ENCODE measurements at regions not wholly inside any gene's neighbourhood (a gene's known extent, or its start where the extent isn't known, plus 50 kb on each side); places are given as distances from the start of the nearest gene placed in this dataset.
"Not testable (repeated sequence)": the region's sequence is repeated elsewhere in the genome, so short reads cannot be mapped to it uniquely, and the experiment has no call there.

- not testable (repeated sequence) for H3K9ac ChIP-seq (ENCODE audit: low read length); H3K4me2 ChIP-seq (ENCODE audit: low read length); H2BK15ac ChIP-seq (replicated peaks; ENCODE audit: low read depth); H3K23ac ChIP-seq (ENCODE audit: low read length); H4K8ac ChIP-seq (ENCODE audit: low read depth, low read length); H4K5ac ChIP-seq (ENCODE audit: low read length); H2AK5ac ChIP-seq (ENCODE audit: low read length); H2BK5ac ChIP-seq (ENCODE audit: low read length); H3K18ac ChIP-seq (ENCODE audit: low read length); DNase-seq; H3K4me1 ChIP-seq (ENCODE audit: control insufficient read depth, low read depth, low read length); H3K27me3 ChIP-seq (ENCODE audit: insufficient read depth, low read length, poor library complexity); H3K27ac ChIP-seq (ENCODE audit: low read depth, low read length); H3K79me2 ChIP-seq (ENCODE audit: control insufficient read depth, insufficient read depth, low read length); H3K36me3 ChIP-seq (ENCODE audit: control insufficient read depth, insufficient read depth, low read length); H3K79me1 ChIP-seq (ENCODE audit: low read length); H3K56ac ChIP-seq (ENCODE audit: low read length); H3K4me3 ChIP-seq (ENCODE audit: low read length); H3K4ac ChIP-seq (ENCODE audit: low read depth, low read length); H2BK120ac ChIP-seq (ENCODE audit: low read depth, low read length)
- no CpG with 5 or more reads among the region's 9 CpGs for WGBS (ENCODE audit: extremely low coverage, insufficient coverage, low lambda C conversion rate)
These were observed 617.3 kb upstream of the EDIL3 start for GRCh38 chr5:85002026-85002425.

- DNase-seq, result no peak
- Histone ChIP-seq H3K56ac (ENCODE audit: low read length) (no peak overlapping the region), H3K4me1 (ENCODE audit: control insufficient read depth, low read depth, low read length) (no peaks in the 10 kb centered on the region), H3K4me2 (ENCODE audit: low read length) (no peak overlapping the region), H3K79me2 (ENCODE audit: control insufficient read depth, insufficient read depth, low read length) (no peaks in the 10 kb centered on the region), H4K5ac (ENCODE audit: low read length) (no peak overlapping the region), H3K4ac (ENCODE audit: low read depth, low read length) (no peak overlapping the region), H3K27me3 (ENCODE audit: insufficient read depth, low read length, poor library complexity) (no peaks in the 10 kb centered on the region), H2BK15ac (replicated peaks; ENCODE audit: low read depth) (no peak overlapping the region), H2BK120ac (ENCODE audit: low read depth, low read length) (no peak overlapping the region), H3K27ac (ENCODE audit: low read depth, low read length) (no peak overlapping the region), H3K23ac (ENCODE audit: low read length) (no peak overlapping the region), H3K9ac (ENCODE audit: low read length) (no peak overlapping the region), H3K18ac (ENCODE audit: low read length) (no peak overlapping the region), H3K4me3 (ENCODE audit: low read length) (no peak overlapping the region), H4K8ac (ENCODE audit: low read depth, low read length) (no peak overlapping the region), H2AK5ac (ENCODE audit: low read length) (no peak overlapping the region), H3K36me3 (ENCODE audit: control insufficient read depth, insufficient read depth, low read length) (no peaks in the 10 kb centered on the region), H3K79me1 (ENCODE audit: low read length) (no peaks in the 10 kb centered on the region), H2BK5ac (ENCODE audit: low read length) (no peak overlapping the region)
- no CpG with 5 or more reads among the region's 4 CpGs for WGBS (ENCODE audit: extremely low coverage, insufficient coverage, low lambda C conversion rate)
These were observed 625.4 kb upstream of the EDIL3 start for GRCh38 chr5:85010014-85010562.

GRCh38 chr5:85017261-85017660, 632.6 kb upstream of the EDIL3 start:
- no peaks in the 10 kb centered on the region for H3K79me2 ChIP-seq (ENCODE audit: control insufficient read depth, insufficient read depth, low read length)
- H3K27ac ChIP-seq (ENCODE audit: low read depth, low read length), result no peak overlapping the region
- H4K5ac ChIP-seq (ENCODE audit: low read length), result no peak overlapping the region
- H2AK5ac ChIP-seq (ENCODE audit: low read length), result no peak overlapping the region
- no peak overlapping the region for H3K18ac ChIP-seq (ENCODE audit: low read length)
- no CpG with 5 or more reads among the region's 2 CpGs for WGBS (ENCODE audit: extremely low coverage, insufficient coverage, low lambda C conversion rate)
- H3K4me3 ChIP-seq (ENCODE audit: low read length), result no peak overlapping the region
- H3K27me3 ChIP-seq (ENCODE audit: insufficient read depth, low read length, poor library complexity), result no peaks in the 10 kb centered on the region
- H3K23ac ChIP-seq (ENCODE audit: low read length), result no peak overlapping the region
- no peak overlapping the region for H4K8ac ChIP-seq (ENCODE audit: low read depth, low read length)
- H3K36me3 ChIP-seq (ENCODE audit: control insufficient read depth, insufficient read depth, low read length), result no peaks in the 10 kb centered on the region
- H3K4me1 ChIP-seq (ENCODE audit: control insufficient read depth, low read depth, low read length), result no peaks in the 10 kb centered on the region
- no peak overlapping the region for H2BK120ac ChIP-seq (ENCODE audit: low read depth, low read length)
- no peak overlapping the region for H3K4ac ChIP-seq (ENCODE audit: low read depth, low read length)
- no peaks in the 10 kb centered on the region for H3K79me1 ChIP-seq (ENCODE audit: low read length)
- no peak overlapping the region for H3K9ac ChIP-seq (ENCODE audit: low read length)
- DNase-seq, result no peak
- no peak overlapping the region for H2BK5ac ChIP-seq (ENCODE audit: low read length)
- no peak overlapping the region for H3K4me2 ChIP-seq (ENCODE audit: low read length)
- H2BK15ac ChIP-seq (replicated peaks; ENCODE audit: low read depth), result no peak overlapping the region
- H3K56ac ChIP-seq (ENCODE audit: low read length), result no peak overlapping the region

DNA sequence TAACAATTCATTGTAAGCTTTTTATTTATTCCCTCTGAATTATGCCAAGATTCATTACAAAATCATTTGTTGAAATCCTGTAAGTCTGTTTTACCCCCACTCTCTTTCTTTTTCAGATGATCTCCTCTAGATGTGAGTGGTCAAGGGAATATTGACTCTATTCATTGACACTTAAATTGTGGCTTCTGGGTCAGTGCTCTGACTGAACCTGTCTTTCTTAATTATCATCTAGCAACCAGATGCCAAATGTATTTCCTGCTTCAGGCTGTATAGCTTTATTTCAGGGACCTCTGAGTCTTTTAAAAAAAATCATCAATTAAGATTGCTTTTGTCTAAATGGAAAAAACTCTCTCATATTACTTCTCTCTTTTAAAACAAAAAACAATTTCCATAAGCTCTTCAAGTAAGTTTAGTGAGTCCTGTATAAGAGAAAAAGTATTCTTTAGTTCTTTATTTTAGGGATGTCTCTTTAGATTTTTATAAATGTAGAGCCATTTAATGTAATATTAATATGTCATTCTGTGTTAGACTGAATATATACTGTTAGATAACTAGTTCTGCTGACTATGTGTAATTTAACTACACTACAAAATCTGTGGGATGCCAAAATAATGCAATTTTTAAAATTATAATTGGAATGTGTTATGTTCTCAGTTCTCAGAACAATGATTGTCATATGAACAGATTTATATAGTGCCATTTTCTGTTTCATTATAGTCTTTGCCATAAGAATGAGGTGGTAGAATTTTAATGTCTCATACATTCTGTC, 645.8 kb upstream of the EDIL3 start:
- Histone ChIP-seq H3K27ac (ENCODE audit: low read depth, low read length) (no peak overlapping the region), H3K27me3 (ENCODE audit: insufficient read depth, low read length, poor library complexity) (no peaks in the 10 kb centered on the region), H3K4me2 (ENCODE audit: low read length) (no peak overlapping the region), H4K5ac (ENCODE audit: low read length) (no peak overlapping the region), H2AK5ac (ENCODE audit: low read length) (no peak overlapping the region), H2BK120ac (ENCODE audit: low read depth, low read length) (no peak overlapping the region), H3K18ac (ENCODE audit: low read length) (no peak overlapping the region), H4K8ac (ENCODE audit: low read depth, low read length) (no peak overlapping the region), H3K9ac (ENCODE audit: low read length) (no peak overlapping the region), H3K4ac (ENCODE audit: low read depth, low read length) (no peak overlapping the region), H2BK5ac (ENCODE audit: low read length) (no peak overlapping the region), H3K56ac (ENCODE audit: low read length) (no peak overlapping the region), H3K79me2 (ENCODE audit: control insufficient read depth, insufficient read depth, low read length) (no peaks in the 10 kb centered on the region), H3K23ac (ENCODE audit: low read length) (no peak overlapping the region), H3K4me3 (ENCODE audit: low read length) (no peak overlapping the region), H3K79me1 (ENCODE audit: low read length) (no peaks in the 10 kb centered on the region), H2BK15ac (replicated peaks; ENCODE audit: low read depth) (no peak overlapping the region), H3K36me3 (ENCODE audit: control insufficient read depth, insufficient read depth, low read length) (no peaks in the 10 kb centered on the region), H3K4me1 (ENCODE audit: control insufficient read depth, low read depth, low read length) (no peaks in the 10 kb centered on the region)
- no peak for DNase-seq

DNA sequence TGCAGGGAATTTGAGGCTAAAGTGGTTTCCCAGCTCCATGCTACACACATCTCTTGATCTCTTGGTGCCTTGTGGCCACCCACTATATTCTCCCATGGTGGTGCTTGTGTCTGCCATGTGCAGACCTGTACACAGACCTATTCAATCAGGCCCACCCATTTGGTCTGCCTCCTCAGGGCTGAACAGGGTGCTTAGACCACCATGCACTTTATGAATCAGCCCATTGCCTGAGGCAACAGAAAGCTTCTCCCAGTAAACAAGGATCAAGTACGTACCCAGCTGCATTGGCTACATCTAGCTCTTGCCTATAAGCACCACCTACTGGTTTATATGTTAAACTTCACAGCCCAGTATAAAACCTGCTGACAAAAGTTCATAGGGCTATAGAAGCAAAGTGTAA, 664.3 kb upstream of the EDIL3 start:
- Histone ChIP-seq H3K9ac (ENCODE audit: low read length) (no peak overlapping the region), H3K4ac (ENCODE audit: low read depth, low read length) (no peak overlapping the region), H3K79me2 (ENCODE audit: control insufficient read depth, insufficient read depth, low read length) (no peaks in the 10 kb centered on the region), H4K5ac (ENCODE audit: low read length) (no peak overlapping the region), H4K8ac (ENCODE audit: low read depth, low read length) (no peak overlapping the region), H3K4me1 (ENCODE audit: control insufficient read depth, low read depth, low read length) (no peaks in the 10 kb centered on the region), H3K27me3 (ENCODE audit: insufficient read depth, low read length, poor library complexity) (no peaks in the 10 kb centered on the region), H3K18ac (ENCODE audit: low read length) (no peak overlapping the region), H3K4me2 (ENCODE audit: low read length) (no peak overlapping the region), H3K4me3 (ENCODE audit: low read length) (no peak overlapping the region), H2BK5ac (ENCODE audit: low read length) (no peak overlapping the region), H3K79me1 (ENCODE audit: low read length) (no peaks in the 10 kb centered on the region), H3K56ac (ENCODE audit: low read length) (no peak overlapping the region), H2BK15ac (replicated peaks; ENCODE audit: low read depth) (no peak overlapping the region), H2BK120ac (ENCODE audit: low read depth, low read length) (no peak overlapping the region), H2AK5ac (ENCODE audit: low read length) (no peak overlapping the region), H3K27ac (ENCODE audit: low read depth, low read length) (no peak overlapping the region), H3K36me3 (ENCODE audit: control insufficient read depth, insufficient read depth, low read length) (no peaks in the 10 kb centered on the region), H3K23ac (ENCODE audit: low read length) (no peak overlapping the region)
- peak; percentile 75 for DNase-seq
- no CpG with 5 or more reads among the region's 1 CpG for WGBS (ENCODE audit: extremely low coverage, insufficient coverage, low lambda C conversion rate)

GRCh38 chr5:85052826-85053225, 668.1 kb upstream of the EDIL3 start:
- H3K4me1 ChIP-seq (ENCODE audit: control insufficient read depth, low read depth, low read length), result no peaks in the 10 kb centered on the region
- H2BK5ac ChIP-seq (ENCODE audit: low read length), result no peak overlapping the region
- no CpG with 5 or more reads among the region's 3 CpGs for WGBS (ENCODE audit: extremely low coverage, insufficient coverage, low lambda C conversion rate)
- no peak overlapping the region for H3K4ac ChIP-seq (ENCODE audit: low read depth, low read length)
- H3K9ac ChIP-seq (ENCODE audit: low read length), result no peak overlapping the region
- H3K18ac ChIP-seq (ENCODE audit: low read length), result no peak overlapping the region
- no peak overlapping the region for H4K5ac ChIP-seq (ENCODE audit: low read length)
- no peaks in the 10 kb centered on the region for H3K27me3 ChIP-seq (ENCODE audit: insufficient read depth, low read length, poor library complexity)
- no peak overlapping the region for H2AK5ac ChIP-seq (ENCODE audit: low read length)
- DNase-seq, result no peak
- no peak overlapping the region for H3K4me3 ChIP-seq (ENCODE audit: low read length)
- no peak overlapping the region for H3K4me2 ChIP-seq (ENCODE audit: low read length)
- H2BK15ac ChIP-seq (replicated peaks; ENCODE audit: low read depth), result no peak overlapping the region
- no peak overlapping the region for H3K23ac ChIP-seq (ENCODE audit: low read length)
- H3K79me2 ChIP-seq (ENCODE audit: control insufficient read depth, insufficient read depth, low read length), result no peaks in the 10 kb centered on the region
- H3K27ac ChIP-seq (ENCODE audit: low read depth, low read length), result no peak overlapping the region
- H4K8ac ChIP-seq (ENCODE audit: low read depth, low read length), result no peak overlapping the region
- no peak overlapping the region for H3K56ac ChIP-seq (ENCODE audit: low read length)
- no peaks in the 10 kb centered on the region for H3K79me1 ChIP-seq (ENCODE audit: low read length)
- H3K36me3 ChIP-seq (ENCODE audit: control insufficient read depth, insufficient read depth, low read length), result no peaks in the 10 kb centered on the region
- H2BK120ac ChIP-seq (ENCODE audit: low read depth, low read length), result no peak overlapping the region
